Upper lobe of right lung (tissue), 1 donor: ENCODE measurements at regions not wholly inside any gene's neighbourhood (a gene's known extent, or its start where the extent isn't known, plus 50 kb on each side); places are given as distances from the start of the nearest gene placed in this dataset.
"Not testable (repeated sequence)": the region's sequence is repeated elsewhere in the genome, so short reads cannot be mapped to it uniquely, and the experiment has no call there.

Experiments used
- ATAC-seq: fragments of 200-7000 bp; cut with Tn5 transposase; one replicate; pipeline ENCODE4 v1.9.1; 2020; ENCODE audit warnings: mild to moderate bottlenecking, moderate library complexity
- DNase-seq: peaks from one replicate; pipeline ENCODE4 v3.0.0-alpha.2; 2020
- H3K27ac ChIP-seq: fragments of 200-600 bp; one replicate; pipeline ENCODE4 v1.8.0; 2022
- H3K27me3 ChIP-seq: fragments of 200-600 bp; one replicate; pipeline ENCODE4 v1.8.0; 2022; ENCODE audit warnings: mild to moderate bottlenecking
- H3K36me3 ChIP-seq: fragments of 200-600 bp; one replicate; pipeline ENCODE4 v1.8.0; 2022
- H3K4me1 ChIP-seq: fragments of 200-600 bp; one replicate; pipeline ENCODE4 v1.8.0; 2022
- H3K4me3 ChIP-seq: fragments of 200-600 bp; one replicate; pipeline ENCODE4 v1.8.0; 2022; ENCODE audit warnings: mild to moderate bottlenecking
- H3K9me3 ChIP-seq: fragments of 200-600 bp; one replicate; pipeline ENCODE4 v1.8.0; 2022
- CTCF ChIP-seq: fragments of 200-600 bp; IDR thresholded peaks from one replicate; pipeline ENCODE4 v1.8.0; 2022; ENCODE audit warnings: antibody characterized with exemption
- intact Hi-C: fragments of 100-400 bp; cut with DNase I; formaldehyde crosslinking; loops from one replicate; pipeline ENCODE4 v1.11.0; 2022
- donor health status: DM: no; HTN: yes; CAD: no; lungs with severe emphysema.

- intact Hi-C loops: no loop called here
- Histone ChIP-seq H3K27me3 (no peaks in the 10 kb centered on the region), H3K36me3 (no peaks in the 10 kb centered on the region), H3K4me1 (no peaks in the 10 kb centered on the region), H3K4me3 (no peak overlapping the region), H3K9me3 (peaks cover 5% of the 10 kb centered on the region), H3K27ac (no peak overlapping the region)
- no peak for DNase-seq
- no peak for TF ChIP-seq CTCF
- ATAC-seq: no peak
These were observed 127.6 kb upstream of the NANOS1 start for GRCh38 chr10:118901906-118902305.

DNA sequence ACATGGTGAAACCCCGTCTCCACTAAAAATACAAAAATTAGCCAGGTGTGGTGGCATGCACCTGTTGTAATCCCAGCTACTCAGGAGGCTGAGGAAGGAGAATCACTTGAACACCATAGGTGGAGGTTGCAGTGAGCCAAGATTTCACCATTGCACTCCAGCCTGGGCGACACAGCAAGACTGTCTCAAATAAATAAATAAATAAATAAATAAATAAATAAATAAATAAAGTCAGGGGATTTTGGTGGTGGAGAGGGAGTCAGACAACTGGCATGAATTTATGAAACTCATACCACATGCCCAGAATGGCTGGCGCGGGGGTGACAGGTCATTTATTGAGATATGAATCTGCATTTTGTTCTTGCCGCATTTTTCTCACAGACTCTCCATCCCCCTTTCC, 126.9 kb upstream of the NANOS1 start:
- H3K27me3 ChIP-seq, DNase-seq, H3K4me3 ChIP-seq, H3K9me3 ChIP-seq, H3K27ac ChIP-seq, H3K4me1 ChIP-seq, ATAC-seq, H3K36me3 ChIP-seq, intact Hi-C loops: not testable (repeated sequence)

GRCh38 chr10:118903251-118903650, 126.3 kb upstream of the NANOS1 start:
- no peak for TF ChIP-seq CTCF
- Histone ChIP-seq H3K27me3 (no peaks in the 10 kb centered on the region), H3K36me3 (no peaks in the 10 kb centered on the region), H3K9me3 (peaks cover under 1% of the 10 kb centered on the region), H3K4me3 (no peak overlapping the region), H3K27ac (no peak overlapping the region), H3K4me1 (no peaks in the 10 kb centered on the region)
- no peak for ATAC-seq
- intact Hi-C loops: no loop called here
- DNase-seq: no peak

GRCh38 chr10:118903691-118904090, 125.8 kb upstream of the NANOS1 start:
- Histone ChIP-seq H3K27ac (no peak overlapping the region), H3K4me3 (no peak overlapping the region), H3K9me3 (no peaks in the 10 kb centered on the region), H3K27me3 (no peaks in the 10 kb centered on the region), H3K36me3 (no peaks in the 10 kb centered on the region), H3K4me1 (no peaks in the 10 kb centered on the region)
- ATAC-seq (no peak), DNase-seq (no peak)
- intact Hi-C loops: no loop called here
- no peak for TF ChIP-seq CTCF

DNA sequence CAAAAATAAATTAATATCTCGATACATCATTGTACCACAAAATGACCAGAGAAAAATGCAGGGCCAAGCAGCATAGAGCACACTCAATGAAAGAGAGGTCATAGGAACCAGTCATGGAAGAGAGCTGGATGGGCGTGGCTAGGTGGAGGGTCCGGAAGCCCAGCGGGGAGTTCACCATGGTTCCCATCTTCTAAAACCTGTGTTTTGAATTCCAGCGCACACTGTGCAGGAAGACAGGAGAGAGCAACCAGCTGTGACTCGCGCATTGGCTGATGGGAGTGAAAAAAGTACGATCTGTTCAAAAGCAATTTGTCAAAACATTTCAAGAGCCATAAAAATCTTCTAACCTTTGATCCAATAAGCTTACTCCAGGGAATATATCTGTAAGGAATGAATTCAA, 125.2 kb upstream of the NANOS1 start:
- no peak for ATAC-seq
- no peak overlapping the region for H3K4me3 ChIP-seq
- intact Hi-C loops: no loop called here
- H3K27me3 ChIP-seq: no peaks in the 10 kb centered on the region
- no peak overlapping the region for H3K27ac ChIP-seq
- DNase-seq: no peak
- H3K36me3 ChIP-seq: no peaks in the 10 kb centered on the region
- H3K9me3 ChIP-seq: no peaks in the 10 kb centered on the region
- TF ChIP-seq CTCF: no peak
- H3K4me1 ChIP-seq: no peaks in the 10 kb centered on the region

- DNase-seq: no peak
- no peak for TF ChIP-seq CTCF
- no peak for ATAC-seq
- intact Hi-C loops: no loop called here
- Histone ChIP-seq H3K4me3 (no peak overlapping the region), H3K9me3 (no peaks in the 10 kb centered on the region), H3K27ac (no peak overlapping the region), H3K36me3 (no peaks in the 10 kb centered on the region), H3K4me1 (no peaks in the 10 kb centered on the region), H3K27me3 (no peaks in the 10 kb centered on the region)
These were observed 122.5 kb upstream of the NANOS1 start for GRCh38 chr10:118907051-118907450.
